NCI-H524 treated with DMSO at 0.1 percent for 48 hours (cell line): ENCODE measurements at regions not wholly inside any gene's neighbourhood (a gene's known extent, or its start where the extent isn't known, plus 50 kb on each side); places are given as distances from the start of the nearest gene placed in this dataset.
A peak's percentile ranks its signal among the peaks of the same experiment; 100 is the strongest.
"Not testable (repeated sequence)": the region's sequence is repeated elsewhere in the genome, so short reads cannot be mapped to it uniquely, and the experiment has no call there.

Source experiments
- DNase-seq: peaks from one replicate; lab custom pipeline; 2025; lab: John Stamatoyannopoulos, UW

- DNase-seq = peak; percentile 47
Measured at GRCh38 chr7:82566752-82567151, 123.2 kb upstream of the CACNA2D1 start.

GRCh38 chr7:82562716-82563404 is 119.3 kb upstream of the CACNA2D1 start:
- DNase-seq = no peak

- DNase-seq = peak; percentile 93
Measured at GRCh38 chr7:82559193-82559805, 115.7 kb upstream of the CACNA2D1 start.

GRCh38 chr7:82549616-82550285 is 106.2 kb upstream of the CACNA2D1 start:
- no peak for DNase-seq

- no peak for DNase-seq
Measured at GRCh38 chr7:82548141-82548688, 104.6 kb upstream of the CACNA2D1 start.

GRCh38 chr7:82542665-82543064 is 99.1 kb upstream of the CACNA2D1 start:
- DNase-seq = no peak

- DNase-seq = no peak
Measured at GRCh38 chr7:82539969-82540368, 96.4 kb upstream of the CACNA2D1 start.

GRCh38 chr7:82534684-82535083 is 91.1 kb upstream of the CACNA2D1 start:
- DNase-seq = no peak

- DNase-seq = no peak
Measured at GRCh38 chr7:82530361-82530760, 86.8 kb upstream of the CACNA2D1 start.

GRCh38 chr7:82528577-82529310 is 85.2 kb upstream of the CACNA2D1 start:
- no peak for DNase-seq

- DNase-seq = no peak
Measured at GRCh38 chr7:82527851-82528250, 84.3 kb upstream of the CACNA2D1 start.

- DNase-seq = no peak
Measured at GRCh38 chr7:82521906-82522445, 78.4 kb upstream of the CACNA2D1 start.

- DNase-seq = no peak
Measured at GRCh38 chr7:82517050-82517449, 73.5 kb upstream of the CACNA2D1 start.

GRCh38 chr7:82511542-82511941 is 68.0 kb upstream of the CACNA2D1 start:
- DNase-seq = no peak

GRCh38 chr7:82507976-82508677 is 64.5 kb upstream of the CACNA2D1 start:
- DNase-seq = no peak

- DNase-seq = no peak
Measured at GRCh38 chr7:82507365-82507975, 63.9 kb upstream of the CACNA2D1 start.

- no peak for DNase-seq
Measured at GRCh38 chr7:82506702-82507101, 63.1 kb upstream of the CACNA2D1 start.

- DNase-seq = no peak
Measured at GRCh38 chr7:82506208-82506607, 62.6 kb upstream of the CACNA2D1 start.

GRCh38 chr7:82501346-82501745 is 57.8 kb upstream of the CACNA2D1 start:
- DNase-seq = no peak

- DNase-seq = not testable (repeated sequence)
Measured at GRCh38 chr7:82499546-82499945, 56.0 kb upstream of the CACNA2D1 start.

- DNase-seq = no peak
Measured at GRCh38 chr7:82494420-82494819, 50.8 kb upstream of the CACNA2D1 start.
